ACC112 (cell line): ENCODE measurements at regions not wholly inside any gene's neighbourhood (a gene's known extent, or its start where the extent isn't known, plus 50 kb on each side); places are given as distances from the start of the nearest gene placed in this dataset.

Experiments
- H2AFZ ChIP-seq: fragments of 200-600 bp; sonication (generic); one replicate; pipeline ENCODE4 v1.6.0; 2017; ENCODE audit warnings: antibody characterized with exemption, low read length; ENCODE audit not compliant: unreplicated experiment
- H3K27ac ChIP-seq: fragments of 200-600 bp; sonication (generic); 2 replicates; pipeline ENCODE4 v1.5.1; 2014; ENCODE audit warnings: low read depth, mild to moderate bottlenecking, antibody characterized with exemption, low read length, moderate library complexity
- H3K27me3 ChIP-seq: fragments of 200-600 bp; sonication (generic); 2 replicates; pipeline ENCODE4 v1.6.1; 2014; ENCODE audit warnings: mild to moderate bottlenecking, antibody characterized with exemption, low read length, moderate library complexity, mixed read lengths; ENCODE audit not compliant: insufficient read depth
- H3K36me3 ChIP-seq: fragments of 200-600 bp; sonication (generic); 2 replicates; pipeline ENCODE4 v1.6.1; 2016; ENCODE audit warnings: mild to moderate bottlenecking, antibody characterized with exemption, low read length, moderate library complexity, mixed read lengths; ENCODE audit not compliant: insufficient read depth
- H3K4me1 ChIP-seq: fragments of 200-600 bp; sonication (generic); one replicate; pipeline ENCODE4 v1.6.1; 2016; ENCODE audit warnings: low read length, mixed read lengths; ENCODE audit not compliant: insufficient read depth, unreplicated experiment, control insufficient read depth
- H3K4me3 ChIP-seq: fragments of 200-600 bp; sonication (generic); 2 replicates; pipeline ENCODE4 v1.5.1; 2014; ENCODE audit warnings: mild to moderate bottlenecking, low read depth, low read length
- H3K79me2 ChIP-seq: fragments of 200-600 bp; sonication (generic); one replicate; pipeline ENCODE4 v1.6.0; 2016; ENCODE audit warnings: low read length; ENCODE audit not compliant: control insufficient read depth, unreplicated experiment, insufficient read depth

- no peaks in the 10 kb centered on the region for H3K4me1 ChIP-seq
- H3K27ac ChIP-seq, result no peak overlapping the region
- H3K36me3 ChIP-seq, result no peaks in the 10 kb centered on the region
- no peaks in the 10 kb centered on the region for H3K27me3 ChIP-seq
- H2AFZ ChIP-seq, result no peak overlapping the region
- no peak overlapping the region for H3K4me3 ChIP-seq
- H3K79me2 ChIP-seq, result no peaks in the 10 kb centered on the region
Measured at GRCh38 chrX:5829469-5829868, 399.2 kb downstream of the NLGN4X start.

- no peaks in the 10 kb centered on the region for H3K36me3 ChIP-seq
- H2AFZ ChIP-seq, result no peak overlapping the region
- H3K27me3 ChIP-seq, result no peaks in the 10 kb centered on the region
- H3K27ac ChIP-seq, result no peak overlapping the region
- no peaks in the 10 kb centered on the region for H3K4me1 ChIP-seq
- H3K4me3 ChIP-seq, result no peak overlapping the region
- H3K79me2 ChIP-seq, result no peaks in the 10 kb centered on the region
Measured at GRCh38 chrX:5829060-5829459, 399.6 kb downstream of the NLGN4X start.

GRCh38 chrX:5823903-5824302, 404.8 kb downstream of the NLGN4X start:
- Histone ChIP-seq H3K27ac (no peak overlapping the region), H2AFZ (no peak overlapping the region), H3K4me3 (no peak overlapping the region), H3K27me3 (no peaks in the 10 kb centered on the region), H3K36me3 (no peaks in the 10 kb centered on the region), H3K79me2 (no peaks in the 10 kb centered on the region), H3K4me1 (no peaks in the 10 kb centered on the region)

DNA sequence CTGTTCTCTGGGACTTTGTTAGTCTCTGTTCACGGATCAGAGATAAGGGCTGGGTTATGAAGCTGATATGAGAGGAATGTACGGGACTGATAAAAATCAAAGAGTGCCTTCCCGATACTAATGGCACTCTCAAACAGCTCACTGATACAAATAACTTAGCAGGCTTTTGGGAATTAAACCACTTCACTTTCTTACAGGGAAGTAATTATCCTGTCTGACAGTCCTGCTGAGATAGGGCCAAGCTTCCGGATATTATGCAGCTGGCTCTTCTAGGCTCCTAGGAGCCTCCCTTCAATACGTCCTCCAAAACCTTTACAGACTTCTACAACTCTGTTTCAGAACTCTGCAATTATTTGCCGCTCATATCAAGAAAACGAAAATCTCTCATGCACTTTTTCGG, 418.0 kb downstream of the NLGN4X start:
- no peaks in the 10 kb centered on the region for H3K36me3 ChIP-seq
- no peak overlapping the region for H3K4me3 ChIP-seq
- H3K27me3 ChIP-seq, result no peaks in the 10 kb centered on the region
- H2AFZ ChIP-seq, result no peak overlapping the region
- H3K79me2 ChIP-seq, result no peaks in the 10 kb centered on the region
- H3K4me1 ChIP-seq, result no peaks in the 10 kb centered on the region
- H3K27ac ChIP-seq, result no peak overlapping the region

- Histone ChIP-seq H3K4me3 (no peak overlapping the region), H3K27me3 (no peaks in the 10 kb centered on the region), H3K36me3 (no peaks in the 10 kb centered on the region), H2AFZ (no peak overlapping the region), H3K4me1 (no peaks in the 10 kb centered on the region), H3K79me2 (no peaks in the 10 kb centered on the region), H3K27ac (no peak overlapping the region)
Measured at GRCh38 chrX:5807181-5807580, 421.5 kb downstream of the NLGN4X start.

DNA sequence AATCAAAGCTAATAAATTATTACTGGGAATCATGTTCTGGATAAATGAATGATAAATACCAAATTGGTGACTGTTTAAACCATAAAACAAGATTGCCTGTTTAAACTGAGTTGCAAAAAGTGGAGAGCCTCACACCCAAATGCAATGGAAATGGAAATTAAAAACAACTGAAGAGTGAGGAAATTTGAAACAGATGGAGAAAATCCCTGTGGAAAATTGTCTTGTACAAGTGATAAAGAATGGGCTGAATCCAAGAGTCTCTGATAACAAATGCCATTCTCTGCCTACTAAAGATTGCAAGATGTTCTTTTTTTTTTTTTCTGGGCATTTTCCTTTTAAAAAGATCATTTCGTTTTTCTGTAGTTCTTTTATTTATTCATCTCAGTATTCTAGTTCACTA, 426.3 kb downstream of the NLGN4X start:
- Histone ChIP-seq H3K27ac (no peak overlapping the region), H3K27me3 (no peaks in the 10 kb centered on the region)

DNA sequence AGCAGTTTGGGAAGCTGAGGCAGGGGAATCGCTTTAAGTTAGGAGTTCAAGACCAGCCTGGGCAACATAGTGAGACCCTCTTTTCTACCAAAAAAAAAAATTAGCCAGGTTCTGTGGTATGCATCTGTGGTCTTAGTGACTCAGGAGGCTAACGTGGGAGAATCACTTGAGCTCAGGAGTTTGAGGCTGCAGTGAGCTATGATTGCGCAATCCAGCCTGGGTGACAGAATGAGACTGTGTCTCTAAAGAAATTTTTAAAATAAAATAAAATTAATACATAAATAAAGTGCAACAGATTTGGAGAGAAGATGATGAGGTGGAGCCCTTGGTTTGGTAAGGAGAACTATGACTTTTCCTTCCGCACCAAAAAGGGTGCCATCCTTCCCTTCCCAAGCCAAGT, 436.9 kb downstream of the NLGN4X start:
- H3K27ac ChIP-seq, result no peak overlapping the region
- no peaks in the 10 kb centered on the region for H3K79me2 ChIP-seq
- H3K4me3 ChIP-seq, result no peak overlapping the region
- no peak overlapping the region for H2AFZ ChIP-seq
- no peaks in the 10 kb centered on the region for H3K4me1 ChIP-seq
- no peaks in the 10 kb centered on the region for H3K27me3 ChIP-seq
- H3K36me3 ChIP-seq, result no peaks in the 10 kb centered on the region

More for the DNA sequence above, 426.3 kb downstream of the NLGN4X start:
- H3K4me3 ChIP-seq, result no peak overlapping the region
- H3K79me2 ChIP-seq, result no peaks in the 10 kb centered on the region
- H3K36me3 ChIP-seq, result no peaks in the 10 kb centered on the region
- H2AFZ ChIP-seq, result no peak overlapping the region
- no peaks in the 10 kb centered on the region for H3K4me1 ChIP-seq

- H2AFZ ChIP-seq, result no peak overlapping the region
Measured at GRCh38 chrX:5788910-5789309, 439.8 kb downstream of the NLGN4X start.

GRCh38 chrX:5780821-5781220, 447.8 kb downstream of the NLGN4X start:
- Histone ChIP-seq H3K36me3 (no peaks in the 10 kb centered on the region), H3K4me1 (no peaks in the 10 kb centered on the region), H3K4me3 (no peak overlapping the region), H2AFZ (no peak overlapping the region), H3K27me3 (no peaks in the 10 kb centered on the region), H3K27ac (no peak overlapping the region), H3K79me2 (no peaks in the 10 kb centered on the region)

More at GRCh38 chrX:5788910-5789309, 439.8 kb downstream of the NLGN4X start:
- no peaks in the 10 kb centered on the region for H3K36me3 ChIP-seq
- H3K4me1 ChIP-seq, result no peaks in the 10 kb centered on the region
- no peaks in the 10 kb centered on the region for H3K27me3 ChIP-seq
- H3K4me3 ChIP-seq, result no peak overlapping the region
- no peak overlapping the region for H3K27ac ChIP-seq
- no peaks in the 10 kb centered on the region for H3K79me2 ChIP-seq

GRCh38 chrX:5775846-5776430, 452.7 kb downstream of the NLGN4X start:
- Histone ChIP-seq H2AFZ (no peak overlapping the region), H3K27me3 (no peaks in the 10 kb centered on the region), H3K79me2 (no peaks in the 10 kb centered on the region), H3K4me1 (no peaks in the 10 kb centered on the region), H3K27ac (no peak overlapping the region), H3K36me3 (no peaks in the 10 kb centered on the region), H3K4me3 (no peak overlapping the region)

GRCh38 chrX:5774446-5774845, 454.2 kb downstream of the NLGN4X start:
- no peaks in the 10 kb centered on the region for H3K36me3 ChIP-seq
- H3K27me3 ChIP-seq, result no peaks in the 10 kb centered on the region
- H3K27ac ChIP-seq, result no peak overlapping the region
- H3K4me3 ChIP-seq, result no peak overlapping the region
- H2AFZ ChIP-seq, result no peak overlapping the region
- no peaks in the 10 kb centered on the region for H3K79me2 ChIP-seq
- H3K4me1 ChIP-seq, result no peaks in the 10 kb centered on the region
